ENCODE measurements at regions not wholly inside any gene's neighbourhood (a gene's known extent, or its start where the extent isn't known, plus 50 kb on each side); places are given as distances from the start of the nearest gene placed in this dataset.

GRCh38 chr3:147049821-147050220, 356.5 kb downstream of the ZIC4 start:
- Histone ChIP-seq H3K4me3 (no peak overlapping the region), H3K36me3 (no peaks in the 10 kb centered on the region), H3K4me1 (no peaks in the 10 kb centered on the region), H3K9me3 (no peaks in the 10 kb centered on the region), H3K27ac (no peak overlapping the region), H3K27me3 (no peaks in the 10 kb centered on the region)
- no peak for DNase-seq
- TF ChIP-seq POLR2A (IDR thresholded peaks at IDR 0.05) (no peak), CTCF (IDR thresholded peaks at IDR 0.05) (no peak)

GRCh38 chr3:147049305-147049704, 357.0 kb downstream of the ZIC4 start:
- H3K4me3 ChIP-seq = no peak overlapping the region
- H3K27me3 ChIP-seq = no peaks in the 10 kb centered on the region
- H3K4me1 ChIP-seq = no peaks in the 10 kb centered on the region
- no peak overlapping the region for H3K27ac ChIP-seq
- no peak for DNase-seq
- TF ChIP-seq CTCF (IDR thresholded peaks at IDR 0.05) = no peak
- TF ChIP-seq POLR2A (IDR thresholded peaks at IDR 0.05) = no peak
- H3K9me3 ChIP-seq = no peaks in the 10 kb centered on the region
- H3K36me3 ChIP-seq = no peaks in the 10 kb centered on the region

GRCh38 chr3:147046916-147047315, 359.4 kb downstream of the ZIC4 start:
- DNase-seq = no peak
- H3K4me3 ChIP-seq = no peak overlapping the region

GRCh38 chr3:147038481-147038880, 367.9 kb downstream of the ZIC4 start:
- no peaks in the 10 kb centered on the region for H3K4me1 ChIP-seq
- no peak overlapping the region for H3K27ac ChIP-seq
- H3K36me3 ChIP-seq = no peaks in the 10 kb centered on the region
- DNase-seq = no peak
- no peaks in the 10 kb centered on the region for H3K27me3 ChIP-seq
- H3K9me3 ChIP-seq = no peaks in the 10 kb centered on the region
- no peak overlapping the region for H3K4me3 ChIP-seq
- TF ChIP-seq CTCF (IDR thresholded peaks at IDR 0.05) (no peak), POLR2A (IDR thresholded peaks at IDR 0.05) (no peak)

More at GRCh38 chr3:147046916-147047315, 359.4 kb downstream of the ZIC4 start:
- Histone ChIP-seq H3K4me1 (no peaks in the 10 kb centered on the region), H3K27me3 (no peaks in the 10 kb centered on the region), H3K36me3 (no peaks in the 10 kb centered on the region), H3K9me3 (no peaks in the 10 kb centered on the region), H3K27ac (no peak overlapping the region)
- TF ChIP-seq CTCF (IDR thresholded peaks at IDR 0.05) (no peak), POLR2A (IDR thresholded peaks at IDR 0.05) (no peak)

- H3K4me1 ChIP-seq = no peaks in the 10 kb centered on the region
- no peak for DNase-seq
- H3K36me3 ChIP-seq = no peaks in the 10 kb centered on the region
- no peak overlapping the region for H3K4me3 ChIP-seq
- no peaks in the 10 kb centered on the region for H3K9me3 ChIP-seq
- no peaks in the 10 kb centered on the region for H3K27me3 ChIP-seq
- no peak for TF ChIP-seq POLR2A (IDR thresholded peaks at IDR 0.05)
- no peak for TF ChIP-seq CTCF (IDR thresholded peaks at IDR 0.05)
- H3K27ac ChIP-seq = no peak overlapping the region
Measured at GRCh38 chr3:147034359-147034758, 372.0 kb downstream of the ZIC4 start.

GRCh38 chr3:147030274-147030673, 376.1 kb downstream of the ZIC4 start:
- no peak overlapping the region for H3K27ac ChIP-seq
- H3K4me3 ChIP-seq = no peak overlapping the region
- no peaks in the 10 kb centered on the region for H3K36me3 ChIP-seq
- no peak for DNase-seq
- TF ChIP-seq POLR2A (IDR thresholded peaks at IDR 0.05) (no peak), CTCF (IDR thresholded peaks at IDR 0.05) (no peak)
- no peaks in the 10 kb centered on the region for H3K27me3 ChIP-seq
- H3K9me3 ChIP-seq = no peaks in the 10 kb centered on the region
- H3K4me1 ChIP-seq = no peaks in the 10 kb centered on the region

Measured in Peyer's patch (tissue), 4 donors.